Erythroblast (primary cell): ENCODE measurements at regions not wholly inside any gene's neighbourhood (a gene's known extent, or its start where the extent isn't known, plus 50 kb on each side); places are given as distances from the start of the nearest gene placed in this dataset.

Experiments
- GATA1 ChIP-seq: IDR thresholded peaks from 2 replicates; pipeline ENCODE4 v1.6.1; 2011; ENCODE audit warnings: low read depth, mild to moderate bottlenecking, control low read depth, low read length, moderate library complexity
- POLR2A ChIP-seq: IDR thresholded peaks from 2 replicates; pipeline ENCODE4 v1.6.1; 2011; ENCODE audit warnings: mild to moderate bottlenecking, low read length

GRCh38 chr20:24149175-24149574 is 160.6 kb upstream of the GGTLC1 start:
- TF ChIP-seq GATA1 (no peak), POLR2A (no peak)
